GM23338 (cell line): ENCODE measurements at regions not wholly inside any gene's neighbourhood (a gene's known extent, or its start where the extent isn't known, plus 50 kb on each side); places are given as distances from the start of the nearest gene placed in this dataset.

Source experiments
- ATAC-seq: fragments of 200-7000 bp; cut with Tn5 transposase; 3 replicates; pipeline ENCODE4 v1.9.1; 2020
- DNase-seq: peaks from one replicate; pipeline ENCODE4 v3.0.0-alpha.2; 2015; ENCODE audit warnings: low spot score
- H2AFZ ChIP-seq: fragments of 200-600 bp; sonication (generic); 2 replicates; pipeline ENCODE4 v1.8.0; 2016; ENCODE audit warnings: antibody characterized with exemption, mild to moderate bottlenecking, moderate library complexity
- H3F3A ChIP-seq: fragments of 200-600 bp; sonication (generic); replicated peaks from 2 replicates; pipeline ENCODE4 v1.8.0; 2017; ENCODE audit warnings: antibody characterized with exemption, mixed run types, low read depth
- H3K27ac ChIP-seq: fragments of 200-600 bp; sonication (generic); 2 replicates; pipeline ENCODE4 v1.6.1; 2016; ENCODE audit warnings: low read depth
- H3K27me3 ChIP-seq: fragments of 200-600 bp; sonication (generic); 2 replicates; pipeline ENCODE4 v1.8.0; 2016; ENCODE audit warnings: mild to moderate bottlenecking, mixed run types, moderate library complexity; ENCODE audit not compliant: insufficient read depth
- H3K36me3 ChIP-seq: fragments of 200-600 bp; sonication (generic); 2 replicates; pipeline ENCODE4 v1.8.0; 2016; ENCODE audit warnings: mild to moderate bottlenecking; ENCODE audit not compliant: insufficient read depth
- H3K4me1 ChIP-seq: fragments of 200-600 bp; sonication (generic); 2 replicates; pipeline ENCODE4 v1.8.0; 2016; ENCODE audit warnings: mild to moderate bottlenecking, moderate library complexity; ENCODE audit not compliant: insufficient read depth
- H3K4me2 ChIP-seq: fragments of 200-600 bp; sonication (generic); 2 replicates; pipeline ENCODE4 v1.7.1; 2017; ENCODE audit warnings: mixed run types
- H3K4me3 ChIP-seq: fragments of 200-600 bp; sonication (generic); 2 replicates; pipeline ENCODE4 v1.6.1; 2016; ENCODE audit warnings: mixed run types
- H3K79me2 ChIP-seq: fragments of 200-600 bp; sonication (generic); replicated peaks from 2 replicates; pipeline ENCODE4 v1.8.0; 2017; ENCODE audit warnings: mild to moderate bottlenecking; ENCODE audit not compliant: insufficient read depth
- H3K9me2 ChIP-seq: fragments of 200-600 bp; sonication (generic); 2 replicates; pipeline ENCODE4 v1.8.0; 2017; ENCODE audit not compliant: insufficient read depth
- H4K20me1 ChIP-seq: fragments of 200-600 bp; sonication (generic); replicated peaks from 2 replicates; pipeline ENCODE4 v1.8.0; 2017; ENCODE audit warnings: mild to moderate bottlenecking; ENCODE audit not compliant: insufficient read depth
- H3K27ac Mint-ChIP-seq: 2 replicates; pipeline ENCODE4 v1.8.0; 2020; ENCODE audit warnings: inconsistent platforms, mild to moderate bottlenecking, moderate library complexity, mixed read lengths
- H3K27me3 Mint-ChIP-seq: 3 replicates; pipeline ENCODE4 v1.8.0; 2022; ENCODE audit warnings: low read depth, mild to moderate bottlenecking, moderate library complexity, mixed read lengths, inconsistent platforms; ENCODE audit not compliant: insufficient read depth, poor library complexity
- H3K36me3 Mint-ChIP-seq: 3 replicates; pipeline ENCODE4 v1.8.0; 2021; ENCODE audit warnings: low read depth, mild to moderate bottlenecking, inconsistent platforms, moderate library complexity, mixed read lengths
- H3K4me1 Mint-ChIP-seq: 3 replicates; pipeline ENCODE4 v1.8.0; 2020; ENCODE audit warnings: mild to moderate bottlenecking, inconsistent platforms, mixed read lengths
- H3K4me3 Mint-ChIP-seq: 3 replicates; pipeline ENCODE4 v1.8.0; 2021; ENCODE audit warnings: moderate library complexity, mild to moderate bottlenecking, inconsistent platforms, mixed read lengths
- H3K9me3 Mint-ChIP-seq: 3 replicates; pipeline ENCODE4 v1.8.0; 2020; ENCODE audit warnings: moderate library complexity, mild to moderate bottlenecking, inconsistent platforms, mixed read lengths
- NANOG ChIP-seq: IDR thresholded peaks from 2 replicates; pipeline ENCODE4 v1.6.1; 2016; ENCODE audit warnings: antibody characterized with exemption, borderline replicate concordance
- STAT1 ChIP-seq: IDR thresholded peaks from one replicate; pipeline ENCODE4 v1.6.1; 2016; ENCODE audit warnings: antibody characterized with exemption; ENCODE audit not compliant: unreplicated experiment
- TF ChIP-seq, protein P1 (sequence below), 2 experiments: fragments of 200-600 bp in 1 of 2; sonication (generic) in 1 of 2; conservative IDR thresholded peaks; 2 replicates each; pipeline versions ENCODE4 v1.5.1 to v1.6.1; 2016 to 2017; ENCODE audit warnings: antibody characterized with exemption in 2 of 2, low read depth in 2 of 2, mild to moderate bottlenecking in 2 of 2, moderate library complexity in 1 of 2
- TF ChIP-seq, protein P2 (sequence below): fragments of 250-450 bp; sonication (Bioruptor Pico); IDR thresholded peaks from 2 replicates; pipeline ENCODE4 v1.5.0; 2020; ENCODE audit warnings: mild to moderate bottlenecking, moderate library complexity
- TF ChIP-seq, protein P3 (sequence below): IDR thresholded peaks from one replicate; pipeline ENCODE4 v1.6.1; 2018; ENCODE audit warnings: antibody characterized with exemption; ENCODE audit not compliant: unreplicated experiment
- TF ChIP-seq, protein P4 (sequence below): IDR thresholded peaks from 2 replicates; pipeline ENCODE4 v1.6.1; 2016; ENCODE audit warnings: antibody characterized with exemption

DNA sequence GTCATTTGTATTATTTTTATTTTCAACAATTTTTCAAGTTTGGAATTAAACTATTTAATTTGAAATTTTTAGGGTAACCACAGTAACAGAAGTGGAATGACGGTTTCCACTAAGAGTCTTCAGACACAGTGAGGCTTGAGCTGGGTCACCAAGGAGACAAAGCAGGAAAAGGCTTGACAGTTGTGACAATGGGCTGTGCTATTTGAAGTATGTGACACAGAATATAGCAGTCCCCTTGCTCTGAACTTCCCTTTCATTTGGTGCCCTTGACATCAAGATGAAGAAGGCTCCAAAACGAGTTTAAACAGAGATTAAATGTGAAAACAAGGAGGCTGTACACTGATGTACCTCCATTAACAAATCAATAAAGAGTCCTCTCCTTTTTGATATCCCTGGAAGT is 265.4 kb upstream of the DLGAP1 start (continued):
- TF ChIP-seq, protein P1, sequence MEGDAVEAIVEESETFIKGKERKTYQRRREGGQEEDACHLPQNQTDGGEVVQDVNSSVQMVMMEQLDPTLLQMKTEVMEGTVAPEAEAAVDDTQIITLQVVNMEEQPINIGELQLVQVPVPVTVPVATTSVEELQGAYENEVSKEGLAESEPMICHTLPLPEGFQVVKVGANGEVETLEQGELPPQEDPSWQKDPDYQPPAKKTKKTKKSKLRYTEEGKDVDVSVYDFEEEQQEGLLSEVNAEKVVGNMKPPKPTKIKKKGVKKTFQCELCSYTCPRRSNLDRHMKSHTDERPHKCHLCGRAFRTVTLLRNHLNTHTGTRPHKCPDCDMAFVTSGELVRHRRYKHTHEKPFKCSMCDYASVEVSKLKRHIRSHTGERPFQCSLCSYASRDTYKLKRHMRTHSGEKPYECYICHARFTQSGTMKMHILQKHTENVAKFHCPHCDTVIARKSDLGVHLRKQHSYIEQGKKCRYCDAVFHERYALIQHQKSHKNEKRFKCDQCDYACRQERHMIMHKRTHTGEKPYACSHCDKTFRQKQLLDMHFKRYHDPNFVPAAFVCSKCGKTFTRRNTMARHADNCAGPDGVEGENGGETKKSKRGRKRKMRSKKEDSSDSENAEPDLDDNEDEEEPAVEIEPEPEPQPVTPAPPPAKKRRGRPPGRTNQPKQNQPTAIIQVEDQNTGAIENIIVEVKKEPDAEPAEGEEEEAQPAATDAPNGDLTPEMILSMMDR (conservative IDR thresholded peaks at IDR 0.05; ENCODE audit: low read depth in 2 of 2): no peak
- TF ChIP-seq, protein P2, sequence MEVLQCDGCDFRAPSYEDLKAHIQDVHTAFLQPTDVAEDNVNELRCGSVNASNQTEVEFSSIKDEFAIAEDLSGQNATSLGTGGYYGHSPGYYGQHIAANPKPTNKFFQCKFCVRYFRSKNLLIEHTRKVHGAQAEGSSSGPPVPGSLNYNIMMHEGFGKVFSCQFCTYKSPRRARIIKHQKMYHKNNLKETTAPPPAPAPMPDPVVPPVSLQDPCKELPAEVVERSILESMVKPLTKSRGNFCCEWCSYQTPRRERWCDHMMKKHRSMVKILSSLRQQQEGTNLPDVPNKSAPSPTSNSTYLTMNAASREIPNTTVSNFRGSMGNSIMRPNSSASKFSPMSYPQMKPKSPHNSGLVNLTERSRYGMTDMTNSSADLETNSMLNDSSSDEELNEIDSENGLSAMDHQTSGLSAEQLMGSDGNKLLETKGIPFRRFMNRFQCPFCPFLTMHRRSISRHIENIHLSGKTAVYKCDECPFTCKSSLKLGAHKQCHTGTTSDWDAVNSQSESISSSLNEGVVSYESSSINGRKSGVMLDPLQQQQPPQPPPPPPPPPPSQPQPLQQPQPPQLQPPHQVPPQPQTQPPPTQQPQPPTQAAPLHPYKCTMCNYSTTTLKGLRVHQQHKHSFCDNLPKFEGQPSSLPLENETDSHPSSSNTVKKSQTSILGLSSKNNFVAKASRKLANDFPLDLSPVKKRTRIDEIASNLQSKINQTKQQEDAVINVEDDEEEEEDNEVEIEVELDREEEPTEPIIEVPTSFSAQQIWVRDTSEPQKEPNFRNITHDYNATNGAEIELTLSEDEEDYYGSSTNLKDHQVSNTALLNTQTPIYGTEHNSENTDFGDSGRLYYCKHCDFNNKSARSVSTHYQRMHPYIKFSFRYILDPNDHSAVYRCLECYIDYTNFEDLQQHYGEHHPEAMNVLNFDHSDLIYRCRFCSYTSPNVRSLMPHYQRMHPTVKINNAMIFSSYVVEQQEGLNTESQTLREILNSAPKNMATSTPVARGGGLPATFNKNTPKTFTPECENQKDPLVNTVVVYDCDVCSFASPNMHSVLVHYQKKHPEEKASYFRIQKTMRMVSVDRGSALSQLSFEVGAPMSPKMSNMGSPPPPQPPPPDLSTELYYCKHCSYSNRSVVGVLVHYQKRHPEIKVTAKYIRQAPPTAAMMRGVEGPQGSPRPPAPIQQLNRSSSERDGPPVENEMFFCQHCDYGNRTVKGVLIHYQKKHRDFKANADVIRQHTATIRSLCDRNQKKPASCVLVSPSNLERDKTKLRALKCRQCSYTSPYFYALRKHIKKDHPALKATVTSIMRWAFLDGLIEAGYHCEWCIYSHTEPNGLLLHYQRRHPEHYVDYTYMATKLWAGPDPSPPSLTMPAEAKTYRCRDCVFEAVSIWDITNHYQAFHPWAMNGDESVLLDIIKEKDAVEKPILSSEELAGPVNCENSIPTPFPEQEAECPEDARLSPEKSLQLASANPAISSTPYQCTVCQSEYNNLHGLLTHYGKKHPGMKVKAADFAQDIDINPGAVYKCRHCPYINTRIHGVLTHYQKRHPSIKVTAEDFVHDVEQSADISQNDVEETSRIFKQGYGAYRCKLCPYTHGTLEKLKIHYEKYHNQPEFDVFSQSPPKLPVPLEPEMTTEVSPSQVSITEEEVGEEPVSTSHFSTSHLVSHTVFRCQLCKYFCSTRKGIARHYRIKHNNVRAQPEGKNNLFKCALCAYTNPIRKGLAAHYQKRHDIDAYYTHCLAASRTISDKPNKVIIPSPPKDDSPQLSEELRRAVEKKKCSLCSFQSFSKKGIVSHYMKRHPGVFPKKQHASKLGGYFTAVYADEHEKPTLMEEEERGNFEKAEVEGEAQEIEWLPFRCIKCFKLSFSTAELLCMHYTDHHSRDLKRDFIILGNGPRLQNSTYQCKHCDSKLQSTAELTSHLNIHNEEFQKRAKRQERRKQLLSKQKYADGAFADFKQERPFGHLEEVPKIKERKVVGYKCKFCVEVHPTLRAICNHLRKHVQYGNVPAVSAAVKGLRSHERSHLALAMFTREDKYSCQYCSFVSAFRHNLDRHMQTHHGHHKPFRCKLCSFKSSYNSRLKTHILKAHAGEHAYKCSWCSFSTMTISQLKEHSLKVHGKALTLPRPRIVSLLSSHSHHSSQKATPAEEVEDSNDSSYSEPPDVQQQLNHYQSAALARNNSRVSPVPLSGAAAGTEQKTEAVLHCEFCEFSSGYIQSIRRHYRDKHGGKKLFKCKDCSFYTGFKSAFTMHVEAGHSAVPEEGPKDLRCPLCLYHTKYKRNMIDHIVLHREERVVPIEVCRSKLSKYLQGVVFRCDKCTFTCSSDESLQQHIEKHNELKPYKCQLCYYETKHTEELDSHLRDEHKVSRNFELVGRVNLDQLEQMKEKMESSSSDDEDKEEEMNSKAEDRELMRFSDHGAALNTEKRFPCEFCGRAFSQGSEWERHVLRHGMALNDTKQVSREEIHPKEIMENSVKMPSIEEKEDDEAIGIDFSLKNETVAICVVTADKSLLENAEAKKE: no peak

DNA sequence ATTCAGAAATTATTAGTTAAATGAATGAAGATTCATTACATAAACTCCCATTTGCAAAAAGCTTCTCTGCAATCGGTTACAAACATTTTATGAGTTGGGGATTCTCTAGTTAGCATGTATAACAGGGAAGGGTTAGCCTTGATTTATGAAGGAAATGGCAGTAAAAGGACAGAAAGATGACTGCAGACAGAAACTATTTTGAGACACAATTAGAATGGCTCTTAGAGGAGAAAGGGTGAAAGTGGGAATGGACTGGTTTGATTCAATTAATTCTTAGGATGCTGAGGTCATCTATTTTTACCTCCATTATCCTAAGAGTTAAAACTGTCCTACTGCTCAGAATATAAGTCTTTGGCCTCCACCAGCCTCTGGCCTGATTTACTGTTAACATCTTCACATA is 250.8 kb upstream of the DLGAP1 start:
- Histone ChIP-seq H3K4me1 (no peaks in the 10 kb centered on the region), H3K79me2 (no peaks in the 10 kb centered on the region), H3K4me3 (no peak overlapping the region), H3K4me2 (no peak overlapping the region), H3K36me3 (no peaks in the 10 kb centered on the region), H3K9me2 (no peaks in the 10 kb centered on the region), H2AFZ (no peak overlapping the region), H4K20me1 (no peaks in the 10 kb centered on the region), H3K27me3 (no peaks in the 10 kb centered on the region), H3K27ac (no peak overlapping the region), H3F3A (no peaks in the 10 kb centered on the region)
- ATAC-seq (no peak), DNase-seq (no peak)
- Mint-ChIP-seq H3K9me3 (no peaks in the 10 kb centered on the region), H3K27me3 (no peaks in the 10 kb centered on the region), H3K27ac (no peak overlapping the region), H3K4me3 (no peak overlapping the region), H3K4me1 (peaks cover 4% of the 10 kb centered on the region; the same call in 1 of the 3 replicates), H3K36me3 (no peaks in the 10 kb centered on the region)
- TF ChIP-seq, protein P3, sequence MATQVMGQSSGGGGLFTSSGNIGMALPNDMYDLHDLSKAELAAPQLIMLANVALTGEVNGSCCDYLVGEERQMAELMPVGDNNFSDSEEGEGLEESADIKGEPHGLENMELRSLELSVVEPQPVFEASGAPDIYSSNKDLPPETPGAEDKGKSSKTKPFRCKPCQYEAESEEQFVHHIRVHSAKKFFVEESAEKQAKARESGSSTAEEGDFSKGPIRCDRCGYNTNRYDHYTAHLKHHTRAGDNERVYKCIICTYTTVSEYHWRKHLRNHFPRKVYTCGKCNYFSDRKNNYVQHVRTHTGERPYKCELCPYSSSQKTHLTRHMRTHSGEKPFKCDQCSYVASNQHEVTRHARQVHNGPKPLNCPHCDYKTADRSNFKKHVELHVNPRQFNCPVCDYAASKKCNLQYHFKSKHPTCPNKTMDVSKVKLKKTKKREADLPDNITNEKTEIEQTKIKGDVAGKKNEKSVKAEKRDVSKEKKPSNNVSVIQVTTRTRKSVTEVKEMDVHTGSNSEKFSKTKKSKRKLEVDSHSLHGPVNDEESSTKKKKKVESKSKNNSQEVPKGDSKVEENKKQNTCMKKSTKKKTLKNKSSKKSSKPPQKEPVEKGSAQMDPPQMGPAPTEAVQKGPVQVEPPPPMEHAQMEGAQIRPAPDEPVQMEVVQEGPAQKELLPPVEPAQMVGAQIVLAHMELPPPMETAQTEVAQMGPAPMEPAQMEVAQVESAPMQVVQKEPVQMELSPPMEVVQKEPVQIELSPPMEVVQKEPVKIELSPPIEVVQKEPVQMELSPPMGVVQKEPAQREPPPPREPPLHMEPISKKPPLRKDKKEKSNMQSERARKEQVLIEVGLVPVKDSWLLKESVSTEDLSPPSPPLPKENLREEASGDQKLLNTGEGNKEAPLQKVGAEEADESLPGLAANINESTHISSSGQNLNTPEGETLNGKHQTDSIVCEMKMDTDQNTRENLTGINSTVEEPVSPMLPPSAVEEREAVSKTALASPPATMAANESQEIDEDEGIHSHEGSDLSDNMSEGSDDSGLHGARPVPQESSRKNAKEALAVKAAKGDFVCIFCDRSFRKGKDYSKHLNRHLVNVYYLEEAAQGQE: no peak
- TF ChIP-seq NANOG (no peak), STAT1 (no peak)
- TF ChIP-seq, protein P4, sequence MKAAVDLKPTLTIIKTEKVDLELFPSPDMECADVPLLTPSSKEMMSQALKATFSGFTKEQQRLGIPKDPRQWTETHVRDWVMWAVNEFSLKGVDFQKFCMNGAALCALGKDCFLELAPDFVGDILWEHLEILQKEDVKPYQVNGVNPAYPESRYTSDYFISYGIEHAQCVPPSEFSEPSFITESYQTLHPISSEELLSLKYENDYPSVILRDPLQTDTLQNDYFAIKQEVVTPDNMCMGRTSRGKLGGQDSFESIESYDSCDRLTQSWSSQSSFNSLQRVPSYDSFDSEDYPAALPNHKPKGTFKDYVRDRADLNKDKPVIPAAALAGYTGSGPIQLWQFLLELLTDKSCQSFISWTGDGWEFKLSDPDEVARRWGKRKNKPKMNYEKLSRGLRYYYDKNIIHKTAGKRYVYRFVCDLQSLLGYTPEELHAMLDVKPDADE: no peak
